Smooth muscle cell (in vitro differentiated cells): ENCODE measurements at regions not wholly inside any gene's neighbourhood (a gene's known extent, or its start where the extent isn't known, plus 50 kb on each side); places are given as distances from the start of the nearest gene placed in this dataset.

Experiments used
- DNase-seq: peaks from one replicate; lab custom pipeline; 2025; ENCODE audit not compliant: unreplicated experiment; lab: John Stamatoyannopoulos, UW
- H2AFZ ChIP-seq: fragments of 200-600 bp; sonication (generic); 2 replicates; pipeline ENCODE4 v1.6.0; 2016; ENCODE audit warnings: antibody characterized with exemption, low read depth, mild to moderate bottlenecking
- H3F3A ChIP-seq: fragments of 200-600 bp; sonication (generic); 2 replicates; pipeline ENCODE4 v1.6.0; 2017; ENCODE audit warnings: antibody characterized with exemption, low read depth
- H3K27ac ChIP-seq: fragments of 200-600 bp; sonication (generic); 2 replicates; pipeline ENCODE4 v1.5.1; 2016; ENCODE audit warnings: low read depth, mild to moderate bottlenecking
- H3K27me3 ChIP-seq: fragments of 200-600 bp; sonication (generic); 2 replicates; pipeline ENCODE4 v1.6.1; 2016; ENCODE audit warnings: low read depth, mild to moderate bottlenecking
- H3K36me3 ChIP-seq: fragments of 200-600 bp; sonication (generic); 2 replicates; pipeline ENCODE4 v1.5.1; 2016; ENCODE audit warnings: low read depth
- H3K4me1 ChIP-seq: fragments of 200-600 bp; sonication (generic); 2 replicates; pipeline ENCODE4 v1.5.1; 2016; ENCODE audit warnings: low read depth
- H3K4me2 ChIP-seq: fragments of 200-600 bp; sonication (generic); 2 replicates; pipeline ENCODE4 v1.6.0; 2016; ENCODE audit warnings: mild to moderate bottlenecking
- H3K4me3 ChIP-seq: fragments of 200-600 bp; sonication (generic); 2 replicates; pipeline ENCODE4 v1.5.1; 2016; ENCODE audit warnings: mild to moderate bottlenecking
- H3K79me2 ChIP-seq: fragments of 200-600 bp; sonication (generic); 2 replicates; pipeline ENCODE4 v1.6.0; 2016; ENCODE audit warnings: low read depth, mild to moderate bottlenecking
- H3K9ac ChIP-seq: fragments of 200-600 bp; sonication (generic); 2 replicates; pipeline ENCODE4 v1.6.0; 2016; ENCODE audit warnings: low read depth
- H3K9me3 ChIP-seq: fragments of 200-600 bp; sonication (generic); replicated peaks from 2 replicates; pipeline ENCODE4 v1.5.1; 2016; ENCODE audit warnings: low read depth
- H4K20me1 ChIP-seq: fragments of 200-600 bp; sonication (generic); 2 replicates; pipeline ENCODE4 v1.6.0; 2016; ENCODE audit warnings: low read depth
- CTCF ChIP-seq: fragments of 200-600 bp; sonication (generic); IDR thresholded peaks from 2 replicates; pipeline ENCODE4 v1.5.1; 2017; ENCODE audit warnings: borderline replicate concordance, mild to moderate bottlenecking, antibody characterized with exemption; ENCODE audit not compliant: insufficient read depth, poor library complexity, severe bottlenecking
- WGBS: methylation state at CpG from one replicate; pipeline ENCODE4 v1.1.7; 2016; ENCODE audit warnings: low lambda C conversion rate; 5-methylcytosine and 5-hydroxymethylcytosine counted together

- Histone ChIP-seq H3K27ac (no peak overlapping the region), H3K27me3 (no peaks in the 10 kb centered on the region), H3K4me2 (no peak overlapping the region), H3K4me3 (no peak overlapping the region), H4K20me1 (no peaks in the 10 kb centered on the region), H3K36me3 (no peaks in the 10 kb centered on the region), H3K9me3 (no peaks in the 10 kb centered on the region), H2AFZ (no peak overlapping the region), H3K79me2 (no peaks in the 10 kb centered on the region), H3K9ac (no peak overlapping the region), H3F3A (no peaks in the 10 kb centered on the region), H3K4me1 (no peaks in the 10 kb centered on the region)
- no peak for TF ChIP-seq CTCF
- 80% methylated on average over 2 of the region's 2 CpGs for WGBS
- DNase-seq, result no peak
Observed at GRCh38 chr5:68137511-68138140, 77.9 kb upstream of the PIK3R1 start.

- Histone ChIP-seq H3K79me2 (no peaks in the 10 kb centered on the region), H4K20me1 (no peaks in the 10 kb centered on the region), H3K27ac (no peak overlapping the region), H3K9me3 (no peaks in the 10 kb centered on the region), H2AFZ (no peak overlapping the region), H3K9ac (no peak overlapping the region), H3K36me3 (no peaks in the 10 kb centered on the region), H3K4me3 (no peak overlapping the region), H3K4me2 (no peak overlapping the region), H3K27me3 (no peaks in the 10 kb centered on the region), H3F3A (no peaks in the 10 kb centered on the region), H3K4me1 (no peaks in the 10 kb centered on the region)
- no peak for TF ChIP-seq CTCF
- no peak for DNase-seq
- WGBS, result 70% methylated on average over 5 of the region's 5 CpGs
Observed at GRCh38 chr5:68134669-68135313, 80.8 kb upstream of the PIK3R1 start.

GRCh38 chr5:68134033-68134668 is 81.4 kb upstream of the PIK3R1 start:
- no peak overlapping the region for H3K9ac ChIP-seq
- H3K4me2 ChIP-seq, result peak overlapping the region; percentile 2
- no peak for DNase-seq
- no peak for TF ChIP-seq CTCF
- H4K20me1 ChIP-seq, result no peaks in the 10 kb centered on the region
- H2AFZ ChIP-seq, result no peak overlapping the region
- no peaks in the 10 kb centered on the region for H3K36me3 ChIP-seq
- H3K27me3 ChIP-seq, result no peaks in the 10 kb centered on the region
- H3K79me2 ChIP-seq, result no peaks in the 10 kb centered on the region
- H3F3A ChIP-seq, result no peaks in the 10 kb centered on the region
- H3K4me3 ChIP-seq, result no peak overlapping the region
- no peaks in the 10 kb centered on the region for H3K4me1 ChIP-seq
- 46% methylated on average over 10 of the region's 10 CpGs for WGBS
- peak overlapping the region; percentile 42 for H3K27ac ChIP-seq
- no peaks in the 10 kb centered on the region for H3K9me3 ChIP-seq
